HepG2 (cell line): ENCODE measurements at regions not wholly inside any gene's neighbourhood (a gene's known extent, or its start where the extent isn't known, plus 50 kb on each side); places are given as distances from the start of the nearest gene placed in this dataset.
A peak's percentile ranks its signal among the peaks of the same experiment; 100 is the strongest.

Source experiments
- AFF4 ChIP-seq: sonication (generic); formaldehyde crosslinking; IDR thresholded peaks from 2 replicates; pipeline ENCODE4 v1.4.0; 2020; ENCODE audit warnings: missing genetic modification reagents
- CEBPB ChIP-seq: IDR thresholded peaks from 2 replicates; pipeline ENCODE4 v1.6.1; 2011; ENCODE audit warnings: low read depth, low read length, improper control_type of control experiment, borderline replicate concordance
- ETV6 ChIP-seq: sonication (generic); formaldehyde crosslinking; conservative IDR thresholded peaks from 2 replicates; pipeline ENCODE4 v1.4.0; 2020; ENCODE audit warnings: missing genetic modification reagents
- GATAD2A ChIP-seq: IDR thresholded peaks from 2 replicates; pipeline ENCODE4 v1.6.1; 2016
- HDAC2 ChIP-seq: sonication (generic); formaldehyde crosslinking; IDR thresholded peaks from 2 replicates; pipeline ENCODE4 v1.4.0; 2020; ENCODE audit warnings: missing genetic modification reagents
- HMG20B ChIP-seq: conservative IDR thresholded peaks from 2 replicates; pipeline ENCODE4 v1.6.1; 2016; ENCODE audit warnings: missing genetic modification reagents, missing compliant biosample characterization
- IRF9 ChIP-seq: sonication (generic); formaldehyde crosslinking; IDR thresholded peaks from 2 replicates; pipeline ENCODE4 v1.8.0; 2022; ENCODE audit warnings: missing genetic modification reagents, mild to moderate bottlenecking, borderline replicate concordance
- MTA3 ChIP-seq: sonication (generic); formaldehyde crosslinking; IDR thresholded peaks from 2 replicates; pipeline ENCODE4 v1.4.0; 2020; ENCODE audit warnings: missing genetic modification reagents
- MYNN ChIP-seq: sonication (generic); formaldehyde crosslinking; IDR thresholded peaks from 2 replicates; pipeline ENCODE4 v1.4.0; 2020; ENCODE audit warnings: mild to moderate bottlenecking, low read depth, missing genetic modification reagents
- NR2F6 ChIP-seq, 2 experiments: IDR thresholded peaks; 2 replicates each; pipeline ENCODE4 v1.6.1; 2016; ENCODE audit warnings: antibody characterized with exemption in 1 of 2, mild to moderate bottlenecking in 1 of 2
- ONECUT2 ChIP-seq: sonication (generic); formaldehyde crosslinking; IDR thresholded peaks from 2 replicates; pipeline ENCODE4 v1.4.0; 2020; ENCODE audit warnings: missing genetic modification reagents
- RFX5 ChIP-seq: IDR thresholded peaks from 2 replicates; pipeline ENCODE4 v1.6.1; 2011; ENCODE audit warnings: low read depth, low read length, improper control_type of control experiment
- RORA ChIP-seq: sonication (generic); formaldehyde crosslinking; IDR thresholded peaks from 2 replicates; pipeline ENCODE4 v1.5.0; 2020; ENCODE audit warnings: mild to moderate bottlenecking, missing genetic modification reagents, moderate library complexity
- SKI ChIP-seq: fragments of 450-650 bp; IDR thresholded peaks from one replicate; pipeline ENCODE4 v1.6.1; 2018; ENCODE audit warnings: mild to moderate bottlenecking; ENCODE audit not compliant: partially characterized antibody
- SOX5 ChIP-seq: IDR thresholded peaks from 2 replicates; pipeline ENCODE4 v1.6.1; 2016; ENCODE audit warnings: borderline replicate concordance
- TEAD2 ChIP-seq: sonication (generic); formaldehyde crosslinking; IDR thresholded peaks from 2 replicates; pipeline ENCODE4 v1.9.0; 2021; ENCODE audit warnings: missing genetic modification reagents
- ZBTB1 ChIP-seq: sonication (generic); formaldehyde crosslinking; IDR thresholded peaks from 2 replicates; pipeline ENCODE4 v1.4.0; 2020; ENCODE audit warnings: missing genetic modification reagents, borderline replicate concordance
- ZNF292 ChIP-seq: sonication (generic); formaldehyde crosslinking; IDR thresholded peaks from 2 replicates; pipeline ENCODE4 v1.8.1; 2022; ENCODE audit warnings: mild to moderate bottlenecking, low read depth, missing genetic modification reagents, borderline replicate concordance
- ZNF784 ChIP-seq: sonication (generic); formaldehyde crosslinking; IDR thresholded peaks from 2 replicates; pipeline ENCODE4 v1.5.1; 2020; ENCODE audit warnings: missing genetic modification reagents, mild to moderate bottlenecking, borderline replicate concordance
- TF ChIP-seq, protein P1 (sequence below): IDR thresholded peaks from 2 replicates; pipeline ENCODE4 v1.6.1; 2012; ENCODE audit warnings: low read depth, low read length, improper control_type of control experiment
- TF ChIP-seq, protein P2 (sequence below): IDR thresholded peaks from 2 replicates; pipeline ENCODE4 v1.6.1; 2016; ENCODE audit warnings: low read depth
- TF ChIP-seq, protein P3 (sequence below): IDR thresholded peaks from 2 replicates; pipeline ENCODE4 v1.6.1; 2016; ENCODE audit warnings: missing genetic modification reagents, missing compliant biosample characterization

- peak; percentile 76; the same call in 1 of the 2 replicates for TF ChIP-seq SOX5 (CRISPR knock-in tag)
- TF ChIP-seq ZBTB1 (CRISPR knock-in tag) = no peak
- TF ChIP-seq ONECUT2 (CRISPR knock-in tag) = peak; percentile 88
- TF ChIP-seq, protein P1, sequence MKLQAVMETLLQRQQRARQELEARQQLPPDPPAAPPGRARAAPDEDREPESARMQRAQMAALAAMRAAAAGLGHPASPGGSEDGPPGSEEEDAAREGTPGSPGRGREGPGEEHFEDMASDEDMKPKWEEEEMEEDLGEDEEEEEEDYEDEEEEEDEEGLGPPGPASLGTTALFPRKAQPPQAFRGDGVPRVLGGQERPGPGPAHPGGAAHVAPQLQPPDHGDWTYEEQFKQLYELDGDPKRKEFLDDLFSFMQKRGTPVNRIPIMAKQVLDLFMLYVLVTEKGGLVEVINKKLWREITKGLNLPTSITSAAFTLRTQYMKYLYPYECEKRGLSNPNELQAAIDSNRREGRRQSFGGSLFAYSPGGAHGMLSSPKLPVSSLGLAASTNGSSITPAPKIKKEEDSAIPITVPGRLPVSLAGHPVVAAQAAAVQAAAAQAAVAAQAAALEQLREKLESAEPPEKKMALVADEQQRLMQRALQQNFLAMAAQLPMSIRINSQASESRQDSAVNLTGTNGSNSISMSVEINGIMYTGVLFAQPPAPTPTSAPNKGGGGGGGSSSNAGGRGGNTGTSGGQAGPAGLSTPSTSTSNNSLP = no peak
- no peak for TF ChIP-seq ZNF292 (CRISPR knock-in tag)
- peak; percentile 78 for TF ChIP-seq GATAD2A (CRISPR knock-in tag)
- TF ChIP-seq AFF4 (CRISPR knock-in tag) = no peak
- peak; percentile 56; the same call in 1 of the 2 replicates for TF ChIP-seq RFX5
- no peak for TF ChIP-seq SKI
- TF ChIP-seq ZNF784 = no peak
- TF ChIP-seq, protein P2, sequence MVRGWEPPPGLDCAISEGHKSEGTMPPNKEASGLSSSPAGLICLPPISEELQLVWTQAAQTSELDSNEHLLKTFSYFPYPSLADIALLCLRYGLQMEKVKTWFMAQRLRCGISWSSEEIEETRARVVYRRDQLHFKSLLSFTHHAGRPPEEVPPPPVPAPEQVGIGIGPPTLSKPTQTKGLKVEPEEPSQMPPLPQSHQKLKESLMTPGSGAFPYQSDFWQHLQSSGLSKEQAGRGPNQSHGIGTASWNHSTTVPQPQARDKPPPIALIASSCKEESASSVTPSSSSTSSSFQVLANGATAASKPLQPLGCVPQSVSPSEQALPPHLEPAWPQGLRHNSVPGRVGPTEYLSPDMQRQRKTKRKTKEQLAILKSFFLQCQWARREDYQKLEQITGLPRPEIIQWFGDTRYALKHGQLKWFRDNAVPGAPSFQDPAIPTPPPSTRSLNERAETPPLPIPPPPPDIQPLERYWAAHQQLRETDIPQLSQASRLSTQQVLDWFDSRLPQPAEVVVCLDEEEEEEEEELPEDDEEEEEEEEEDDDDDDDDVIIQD (CRISPR knock-in tag) = peak; percentile 28; the same call in 1 of the 2 replicates
- TF ChIP-seq MTA3 (CRISPR knock-in tag) = no peak
- TF ChIP-seq HMG20B = no peak
- no peak for TF ChIP-seq IRF9
- no peak for TF ChIP-seq ETV6
- no peak for TF ChIP-seq TEAD2 (CRISPR knock-in tag)
- peak; percentile 39; the same call in 1 of the 2 replicates for TF ChIP-seq NR2F6 (IDR thresholded peaks at IDR 0.05)
- TF ChIP-seq NR2F6 (CRISPR knock-in tag; IDR thresholded peaks at IDR 0.05) = no peak
- 0 out of 2 replicates have a peak, but pooled peaks have one; percentile 46 for TF ChIP-seq HDAC2
- no peak for TF ChIP-seq RORA (CRISPR knock-in tag)
- TF ChIP-seq MYNN (CRISPR knock-in tag) = no peak
- TF ChIP-seq, protein P3, sequence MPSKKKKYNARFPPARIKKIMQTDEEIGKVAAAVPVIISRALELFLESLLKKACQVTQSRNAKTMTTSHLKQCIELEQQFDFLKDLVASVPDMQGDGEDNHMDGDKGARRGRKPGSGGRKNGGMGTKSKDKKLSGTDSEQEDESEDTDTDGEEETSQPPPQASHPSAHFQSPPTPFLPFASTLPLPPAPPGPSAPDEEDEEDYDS (CRISPR knock-in tag) = no peak
- peak; percentile 2; the same call in 1 of the 2 replicates for TF ChIP-seq CEBPB
These were observed 157.9 kb upstream of the MARCKS start (continued) for GRCh38 chr6:113699239-113699638.
